AG09309 (cell line): ENCODE measurements at regions not wholly inside any gene's neighbourhood (a gene's known extent, or its start where the extent isn't known, plus 50 kb on each side); places are given as distances from the start of the nearest gene placed in this dataset.
"Not testable (repeated sequence)": the region's sequence is repeated elsewhere in the genome, so short reads cannot be mapped to it uniquely, and the experiment has no call there.

Source experiments
- DNase-seq: peaks from one replicate; pipeline ENCODE4 v3.0.0-alpha.2; 2010; ENCODE audit warnings: low read depth
- H3K4me3 ChIP-seq: 2 replicates; pipeline ENCODE4 v1.5.1; 2011; ENCODE audit warnings: mild to moderate bottlenecking, low read depth, low read length, moderate library complexity; ENCODE audit not compliant: control insufficient read depth
- TF ChIP-seq, protein P1 (sequence below): IDR thresholded peaks from 2 replicates; pipeline ENCODE4 v1.5.1; 2011; ENCODE audit warnings: mild to moderate bottlenecking, low read depth, low read length, inconsistent platforms; ENCODE audit not compliant: insufficient read depth, control insufficient read depth; ENCODE audit errors: missing control alignments

GRCh38 chr19:34041925-34042521, 130.3 kb upstream of the LSM14A start:
- H3K4me3 ChIP-seq: no peak overlapping the region
- TF ChIP-seq, protein P1, sequence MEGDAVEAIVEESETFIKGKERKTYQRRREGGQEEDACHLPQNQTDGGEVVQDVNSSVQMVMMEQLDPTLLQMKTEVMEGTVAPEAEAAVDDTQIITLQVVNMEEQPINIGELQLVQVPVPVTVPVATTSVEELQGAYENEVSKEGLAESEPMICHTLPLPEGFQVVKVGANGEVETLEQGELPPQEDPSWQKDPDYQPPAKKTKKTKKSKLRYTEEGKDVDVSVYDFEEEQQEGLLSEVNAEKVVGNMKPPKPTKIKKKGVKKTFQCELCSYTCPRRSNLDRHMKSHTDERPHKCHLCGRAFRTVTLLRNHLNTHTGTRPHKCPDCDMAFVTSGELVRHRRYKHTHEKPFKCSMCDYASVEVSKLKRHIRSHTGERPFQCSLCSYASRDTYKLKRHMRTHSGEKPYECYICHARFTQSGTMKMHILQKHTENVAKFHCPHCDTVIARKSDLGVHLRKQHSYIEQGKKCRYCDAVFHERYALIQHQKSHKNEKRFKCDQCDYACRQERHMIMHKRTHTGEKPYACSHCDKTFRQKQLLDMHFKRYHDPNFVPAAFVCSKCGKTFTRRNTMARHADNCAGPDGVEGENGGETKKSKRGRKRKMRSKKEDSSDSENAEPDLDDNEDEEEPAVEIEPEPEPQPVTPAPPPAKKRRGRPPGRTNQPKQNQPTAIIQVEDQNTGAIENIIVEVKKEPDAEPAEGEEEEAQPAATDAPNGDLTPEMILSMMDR: peak; percentile 98
- DNase-seq: peak; percentile 24

DNA sequence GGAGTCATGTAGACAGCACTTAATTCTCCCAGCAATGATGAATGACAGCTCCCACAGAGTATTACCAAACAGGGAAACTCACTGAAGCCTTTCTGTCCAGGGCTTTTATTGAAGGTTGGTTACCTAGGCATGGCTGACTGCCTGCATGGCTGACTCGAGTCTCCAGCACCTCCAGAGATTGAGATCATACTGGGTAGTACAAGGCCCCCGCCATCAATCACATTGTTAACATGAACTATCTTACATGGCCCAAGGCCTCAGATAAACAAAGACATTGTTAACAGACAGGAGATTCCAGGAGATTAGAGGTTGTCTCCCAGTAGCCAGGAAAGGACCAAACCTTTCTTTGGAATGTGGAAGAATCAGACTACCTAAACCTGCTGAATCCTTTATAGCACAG, 128.3 kb upstream of the LSM14A start:
- TF ChIP-seq, protein P1: no peak
- no peak overlapping the region for H3K4me3 ChIP-seq
- no peak for DNase-seq

DNA sequence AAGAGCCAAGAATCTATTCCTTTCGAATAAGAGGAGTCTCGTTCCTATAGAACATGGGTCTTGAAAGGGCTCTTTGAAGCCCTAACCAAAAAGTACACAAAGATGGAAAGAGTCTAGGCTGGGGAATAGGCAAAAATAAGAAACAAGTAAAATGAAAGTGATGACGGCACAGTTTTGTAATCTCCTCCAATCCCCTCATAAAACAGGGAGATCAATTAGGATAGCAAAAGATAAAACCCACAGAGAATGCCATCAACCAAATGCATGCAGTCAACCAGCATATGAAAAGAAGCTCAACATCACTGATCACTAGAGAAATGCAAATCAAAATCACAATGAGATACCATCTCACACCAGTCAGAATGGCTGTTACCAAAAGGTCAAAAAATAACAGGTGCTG, 122.4 kb upstream of the LSM14A start:
- TF ChIP-seq, protein P1: no peak
- no peak overlapping the region for H3K4me3 ChIP-seq
- DNase-seq: no peak

DNA sequence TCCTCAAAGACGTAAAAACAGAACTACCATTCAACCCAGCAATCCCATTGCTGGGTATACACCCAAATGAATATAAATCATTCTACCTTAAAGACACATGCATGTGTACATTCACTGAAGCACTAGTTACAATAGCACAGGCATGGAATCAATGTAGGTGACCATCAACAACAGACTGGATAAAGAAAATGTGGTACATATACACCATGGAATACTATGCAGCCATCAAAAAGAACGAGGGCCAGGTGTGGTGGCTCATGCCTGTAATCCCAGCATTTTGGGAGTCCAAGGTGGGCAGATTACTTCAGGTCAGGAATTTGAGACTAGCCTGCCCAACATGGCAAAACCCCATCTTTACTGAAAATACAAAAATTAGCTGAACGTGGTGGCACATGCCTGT, 121.9 kb upstream of the LSM14A start:
- H3K4me3 ChIP-seq, DNase-seq: not testable (repeated sequence)

DNA sequence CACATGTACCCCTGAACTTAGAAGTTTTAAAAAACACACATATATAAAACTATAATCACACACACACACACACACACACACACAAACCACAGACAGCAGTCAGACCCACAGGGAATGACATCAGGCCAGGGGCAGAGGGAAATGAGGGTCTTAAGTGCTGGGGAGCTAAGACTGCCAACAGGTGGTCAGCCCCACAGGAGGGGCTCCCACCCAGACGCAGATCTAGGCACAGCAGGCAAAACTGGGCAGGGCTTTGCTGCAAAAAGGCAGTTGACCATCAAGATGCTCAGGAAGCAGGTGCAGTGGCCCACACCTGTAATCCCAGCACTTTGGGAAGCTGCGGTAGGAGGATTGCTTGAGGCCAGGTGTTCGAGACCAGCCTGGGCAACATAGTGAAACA, 121.0 kb upstream of the LSM14A start:
- H3K4me3 ChIP-seq: no peak overlapping the region
- no peak for DNase-seq
- TF ChIP-seq, protein P1: no peak

DNA sequence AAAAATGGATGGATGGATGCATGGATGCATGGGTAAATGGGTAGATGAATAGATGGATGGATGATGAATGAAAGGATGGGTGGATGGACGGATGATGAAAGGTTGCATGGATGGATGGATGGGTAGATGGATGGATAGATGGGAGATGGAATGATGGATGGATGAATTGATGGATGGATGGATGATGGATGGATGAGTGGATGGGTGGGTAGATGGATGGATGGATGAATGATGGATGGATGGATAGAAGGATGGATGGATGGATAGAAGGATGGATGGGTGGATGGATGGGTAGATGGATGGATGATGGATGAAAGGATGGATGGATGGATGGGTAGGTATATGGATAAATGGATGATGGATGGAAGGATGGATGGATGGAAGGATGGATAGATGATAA, 115.1 kb upstream of the LSM14A start:
- H3K4me3 ChIP-seq: no peak overlapping the region
- TF ChIP-seq, protein P1: no peak
- DNase-seq: no peak

- H3K4me3 ChIP-seq: no peak overlapping the region
- no peak for DNase-seq
- TF ChIP-seq, protein P1: no peak
Observed at GRCh38 chr19:34066007-34066643, 106.2 kb upstream of the LSM14A start.
